GM12873 (cell line): ENCODE measurements at regions not wholly inside any gene's neighbourhood (a gene's known extent, or its start where the extent isn't known, plus 50 kb on each side); places are given as distances from the start of the nearest gene placed in this dataset.

Experiments
- CTCF ChIP-seq: IDR thresholded peaks from 2 replicates; pipeline ENCODE4 v1.5.1; 2012; ENCODE audit warnings: low read depth, mild to moderate bottlenecking, moderate library complexity, low read length, control low read depth; ENCODE audit not compliant: insufficient read depth; ENCODE audit errors: missing control alignments

- TF ChIP-seq CTCF, result no peak
Observed at GRCh38 chr5:105882956-105883481, 1787.7 kb downstream of the EFNA5 start.

GRCh38 chr5:105878402-105878801 lies 1792.3 kb downstream of the EFNA5 start:
- no peak for TF ChIP-seq CTCF

GRCh38 chr5:105877592-105877991 lies 1793.1 kb downstream of the EFNA5 start:
- no peak for TF ChIP-seq CTCF

- no peak for TF ChIP-seq CTCF
Observed at GRCh38 chr5:105874316-105874715, 1796.4 kb downstream of the EFNA5 start.

GRCh38 chr5:105872569-105873270 lies 1798.0 kb downstream of the EFNA5 start:
- no peak for TF ChIP-seq CTCF

- TF ChIP-seq CTCF, result no peak
Observed at GRCh38 chr5:105868038-105868780, 1802.5 kb downstream of the EFNA5 start.

- TF ChIP-seq CTCF, result no peak
Observed at GRCh38 chr5:105865834-105866233, 1804.9 kb downstream of the EFNA5 start.
